ENCODE measurements at regions not wholly inside any gene's neighbourhood (a gene's known extent, or its start where the extent isn't known, plus 50 kb on each side); places are given as distances from the start of the nearest gene placed in this dataset.
A peak's percentile ranks its signal among the peaks of the same experiment; 100 is the strongest.

DNA sequence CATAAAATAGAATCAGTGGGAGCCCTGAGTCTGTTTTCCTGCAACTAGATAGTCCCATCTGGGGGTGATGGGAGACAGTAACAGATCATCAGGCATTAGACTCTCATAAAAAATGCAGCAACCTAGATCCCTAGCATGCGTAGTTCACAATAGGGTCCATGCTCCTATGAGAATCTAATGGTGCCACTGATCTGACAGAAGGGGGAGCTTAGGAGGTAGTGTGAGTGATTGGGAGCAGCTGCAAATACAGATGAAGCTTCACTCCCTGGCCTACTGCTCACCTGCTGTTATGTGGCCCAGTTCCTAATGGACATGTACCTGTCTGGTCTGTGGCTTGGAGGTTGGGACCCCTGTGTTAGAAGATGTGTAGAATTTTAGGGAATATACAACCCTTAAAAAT is 904.5 kb upstream of the EPHA7 start:
- H3K4me2 ChIP-seq, result no peak overlapping the region
- no peak for TF ChIP-seq Cebpa-rat (IDR thresholded peaks at IDR 0.05)
- no peaks in the 10 kb centered on the region for H4K20me1 ChIP-seq
- H3K4me3 ChIP-seq, result no peak overlapping the region
- no peak overlapping the region for H3K27ac ChIP-seq
- no peaks in the 10 kb centered on the region for H3K4me1 ChIP-seq
- no peaks in the 10 kb centered on the region for H3K27me3 ChIP-seq
- H3K9ac ChIP-seq, result no peak overlapping the region
- H3K9me3 ChIP-seq (replicated peaks in 1 of 11), result no peaks in the 10 kb centered on the region
- no peaks in the 10 kb centered on the region for H3K36me3 ChIP-seq

DNA sequence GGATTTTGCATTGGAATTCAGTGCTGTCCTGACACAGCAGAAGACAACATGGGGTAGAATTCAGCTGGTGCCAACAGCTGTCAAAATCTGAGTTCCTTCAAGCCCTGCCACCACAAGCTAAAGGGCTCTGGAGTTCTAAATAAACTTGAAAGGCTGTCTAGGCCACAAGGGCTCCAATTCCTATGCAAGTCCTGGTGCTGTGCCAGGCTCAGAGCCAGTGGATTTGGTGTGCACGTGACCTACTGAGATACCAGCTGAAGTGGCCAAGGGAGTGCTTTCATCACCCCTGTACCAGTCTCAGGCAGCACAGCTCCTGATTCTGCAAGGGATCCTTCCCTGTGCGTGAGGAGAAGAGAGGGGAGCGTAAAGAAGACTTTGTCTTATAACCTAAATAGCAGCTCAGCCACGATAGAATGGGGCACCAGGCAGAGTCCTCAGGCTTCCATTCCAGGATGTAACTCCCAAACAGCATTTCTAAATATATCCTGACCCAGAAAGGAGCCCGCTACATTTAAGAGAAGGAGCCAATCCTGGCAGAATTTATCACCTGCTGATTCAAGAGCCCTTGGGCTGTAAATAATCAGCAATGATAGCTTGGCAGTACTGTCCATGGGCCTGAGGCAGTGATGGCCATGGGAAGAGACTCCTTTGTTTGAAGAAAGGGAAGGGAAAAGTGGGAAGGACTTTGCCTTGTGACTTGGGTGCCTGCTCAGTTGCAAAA is 881.2 kb upstream of the EPHA7 start:
- Histone ChIP-seq H3K9ac (no peak overlapping the region), H3K4me2 (no peak overlapping the region), H3K9me3 (replicated peaks in 1 of 11) (no peaks in the 10 kb centered on the region), H3K36me3 (no peaks in the 10 kb centered on the region), H3K27ac (no peak overlapping the region), H3K4me3 (no peak overlapping the region), H4K20me1 (no peaks in the 10 kb centered on the region), H3K4me1 (no peaks in the 10 kb centered on the region), H3K27me3 (no peaks in the 10 kb centered on the region)
- no peak for TF ChIP-seq Cebpa-rat (IDR thresholded peaks at IDR 0.05)

DNA sequence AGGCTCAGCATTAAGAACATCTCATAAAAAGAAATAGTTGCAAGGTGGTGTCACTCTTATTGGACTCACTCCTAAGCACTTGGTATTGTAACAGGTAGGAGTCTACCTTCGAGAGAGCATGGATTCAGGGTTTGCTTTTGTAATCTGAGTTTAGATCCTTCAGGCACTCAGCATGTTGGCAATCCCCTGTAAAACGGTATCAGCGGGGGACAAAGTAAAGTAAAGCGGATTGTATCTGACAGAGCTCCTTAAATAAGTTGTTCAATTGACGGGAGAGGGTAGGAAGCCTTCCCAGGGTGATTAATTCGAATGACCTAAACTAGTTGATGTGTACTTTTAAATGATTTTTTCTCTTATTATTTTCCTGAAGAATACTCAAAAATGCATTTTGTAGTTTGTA is 869.8 kb upstream of the EPHA7 start:
- no peaks in the 10 kb centered on the region for H3K4me1 ChIP-seq
- H3K4me2 ChIP-seq, result no peak overlapping the region
- no peaks in the 10 kb centered on the region for H3K27me3 ChIP-seq
- TF ChIP-seq Cebpa-rat (IDR thresholded peaks at IDR 0.05), result no peak
- H3K27ac ChIP-seq, result no peak overlapping the region
- no peak overlapping the region for H3K9ac ChIP-seq
- H3K36me3 ChIP-seq, result no peaks in the 10 kb centered on the region
- H3K9me3 ChIP-seq (replicated peaks in 1 of 11), result no peaks in the 10 kb centered on the region
- H3K4me3 ChIP-seq, result no peak overlapping the region
- H4K20me1 ChIP-seq, result no peaks in the 10 kb centered on the region

DNA sequence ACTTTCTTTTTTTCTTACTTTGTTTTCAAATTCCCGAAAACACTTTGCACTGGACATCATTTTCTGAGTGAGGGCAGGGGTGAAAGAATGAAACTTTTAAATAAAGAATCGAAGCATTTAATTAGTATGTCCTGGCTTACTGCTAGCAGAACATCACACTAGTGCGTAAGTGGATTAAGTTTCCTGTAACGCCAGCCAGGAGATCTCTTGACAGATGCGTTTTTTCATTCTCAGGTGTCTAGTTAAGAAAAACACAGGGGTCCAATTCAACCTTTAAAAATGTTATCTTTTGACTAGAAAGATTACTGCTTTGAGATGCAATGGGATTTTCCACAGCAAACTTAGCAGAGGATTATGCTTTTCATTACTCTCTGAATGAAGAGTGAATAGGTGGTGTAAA is 858.8 kb upstream of the EPHA7 start:
- H4K20me1 ChIP-seq, result no peaks in the 10 kb centered on the region
- H3K9ac ChIP-seq, result no peak overlapping the region
- no peak overlapping the region for H3K27ac ChIP-seq
- no peaks in the 10 kb centered on the region for H3K4me1 ChIP-seq
- no peak for TF ChIP-seq Cebpa-rat (IDR thresholded peaks at IDR 0.05)
- no peaks in the 10 kb centered on the region for H3K27me3 ChIP-seq
- no peaks in the 10 kb centered on the region for H3K36me3 ChIP-seq
- no peaks in the 10 kb centered on the region for H3K9me3 ChIP-seq (replicated peaks in 1 of 11)
- H3K4me2 ChIP-seq, result no peak overlapping the region
- H3K4me3 ChIP-seq, result no peak overlapping the region

DNA sequence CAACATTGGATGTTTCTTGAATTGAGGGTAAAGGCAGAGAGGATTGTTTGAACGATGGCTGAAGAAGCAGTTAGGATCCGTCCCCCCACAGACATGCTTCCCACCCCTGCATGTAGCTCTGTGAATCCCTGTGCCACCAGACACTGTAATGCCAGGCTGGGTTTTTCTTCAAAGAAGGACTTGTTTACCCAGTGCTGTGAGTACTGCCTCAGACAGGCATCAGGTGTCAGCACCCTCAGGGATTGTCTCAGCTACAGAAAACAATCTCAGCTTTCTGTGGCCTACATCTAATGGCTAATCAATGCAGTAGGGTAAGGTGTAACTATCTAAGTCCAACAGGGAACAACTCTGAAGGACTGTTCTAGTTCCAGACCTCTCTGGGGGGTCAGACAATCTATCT is 853.0 kb upstream of the EPHA7 start:
- no peak for TF ChIP-seq Cebpa-rat (IDR thresholded peaks at IDR 0.05)
- Histone ChIP-seq H4K20me1 (no peaks in the 10 kb centered on the region), H3K4me3 (no peak overlapping the region), H3K4me1 (0 out of 20 replicates have a peak, but pooled peaks cover 0 to 5% (median 0%) of the 10 kb centered on the region in 10 experiments), H3K9me3 (replicated peaks in 1 of 11) (no peaks in the 10 kb centered on the region), H3K27me3 (no peaks in the 10 kb centered on the region), H3K9ac (no peak overlapping the region), H3K36me3 (no peaks in the 10 kb centered on the region), H3K27ac (no peak overlapping the region), H3K4me2 (no peak overlapping the region)

DNA sequence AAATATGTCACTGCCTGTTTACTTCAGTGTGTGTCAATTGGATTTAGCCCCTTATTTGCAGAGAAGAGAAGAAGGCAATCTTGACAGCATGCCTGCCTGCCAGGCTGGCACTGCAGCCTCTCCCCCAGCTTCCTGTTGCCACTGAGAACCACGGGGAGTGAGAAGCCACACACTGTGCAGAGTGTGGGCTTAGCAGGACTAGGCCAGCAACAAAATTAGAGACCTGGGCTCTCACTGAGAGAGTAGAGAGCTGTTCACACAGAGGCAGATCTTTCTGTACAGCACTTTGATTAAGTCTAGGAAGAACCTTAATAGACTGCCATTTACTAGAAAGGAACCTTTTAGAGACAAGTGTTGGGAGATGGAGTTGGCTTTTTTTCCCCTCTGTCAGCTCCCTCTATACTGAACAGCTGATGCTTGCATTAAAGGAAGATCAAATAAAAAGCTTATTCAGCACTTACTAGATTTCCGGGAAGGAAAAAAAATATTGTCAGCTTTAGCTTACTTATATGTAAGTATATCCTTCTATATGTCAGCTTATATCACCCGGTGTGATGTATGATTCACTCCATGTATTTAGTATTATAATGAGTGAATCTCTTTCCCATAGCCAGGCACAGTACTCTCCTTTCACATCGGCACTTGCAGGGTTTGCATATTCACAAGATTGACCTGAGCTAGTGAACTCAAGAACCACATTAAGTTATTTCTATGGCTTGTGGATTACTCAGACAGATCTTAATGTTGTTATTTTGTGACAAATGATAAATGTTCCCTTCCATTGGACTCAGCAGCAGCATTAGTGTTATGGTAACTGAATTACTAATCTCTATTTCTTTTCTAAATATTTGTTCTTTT is 851.0 kb upstream of the EPHA7 start:
- H3K36me3 ChIP-seq, result no peaks in the 10 kb centered on the region
- 0 out of 20 replicates have a peak, but pooled peaks cover 0 to 5% (median 0%) of the 10 kb centered on the region in 10 experiments for H3K4me1 ChIP-seq
- no peak overlapping the region for H3K27ac ChIP-seq
- TF ChIP-seq Cebpa-rat (IDR thresholded peaks at IDR 0.05), result no peak
- H3K9me3 ChIP-seq (replicated peaks in 1 of 11), result peaks cover 0 to 7% (median 0%) of the 10 kb centered on the region in 11 experiments; a peak in 5 of 22 replicates
- H3K27me3 ChIP-seq, result no peaks in the 10 kb centered on the region
- peak overlapping the region in 2 of 11 experiments; percentile 0 to 8; a peak in 2 of 22 replicates for H3K4me2 ChIP-seq
- H3K4me3 ChIP-seq, result no peak overlapping the region
- H3K9ac ChIP-seq, result no peak overlapping the region
- no peaks in the 10 kb centered on the region for H4K20me1 ChIP-seq

DNA sequence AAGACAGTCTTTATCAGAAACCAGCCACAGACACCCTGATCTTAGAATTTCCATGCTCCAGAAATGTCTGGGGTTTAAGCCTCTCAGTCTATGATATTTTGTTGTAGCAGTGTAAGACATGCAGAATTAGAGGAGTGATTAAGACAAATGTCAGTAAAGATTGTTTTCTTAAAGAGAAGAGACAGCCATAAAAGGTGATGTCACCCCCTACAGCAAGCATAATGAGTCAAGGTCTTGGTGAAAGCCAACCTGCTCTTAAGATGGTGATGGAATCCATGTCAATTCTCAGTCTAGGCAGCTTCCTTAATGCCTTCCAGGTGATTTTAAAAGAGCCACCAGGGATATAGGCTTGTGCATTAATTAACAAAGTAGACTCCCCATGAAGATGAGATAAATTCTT is 849.9 kb upstream of the EPHA7 start:
- no peak for TF ChIP-seq Cebpa-rat (IDR thresholded peaks at IDR 0.05)
- Histone ChIP-seq H4K20me1 (no peaks in the 10 kb centered on the region), H3K36me3 (no peaks in the 10 kb centered on the region), H3K27me3 (no peaks in the 10 kb centered on the region), H3K9ac (no peak overlapping the region), H3K27ac (no peak overlapping the region), H3K4me3 (no peak overlapping the region), H3K4me1 (0 out of 20 replicates have a peak, but pooled peaks cover 0 to 5% (median 0%) of the 10 kb centered on the region in 10 experiments), H3K9me3 (replicated peaks in 1 of 11) (peaks cover 0 to 11% (median 4%) of the 10 kb centered on the region in 11 experiments; a peak in 6 of 22 replicates), H3K4me2 (no peak overlapping the region)

DNA sequence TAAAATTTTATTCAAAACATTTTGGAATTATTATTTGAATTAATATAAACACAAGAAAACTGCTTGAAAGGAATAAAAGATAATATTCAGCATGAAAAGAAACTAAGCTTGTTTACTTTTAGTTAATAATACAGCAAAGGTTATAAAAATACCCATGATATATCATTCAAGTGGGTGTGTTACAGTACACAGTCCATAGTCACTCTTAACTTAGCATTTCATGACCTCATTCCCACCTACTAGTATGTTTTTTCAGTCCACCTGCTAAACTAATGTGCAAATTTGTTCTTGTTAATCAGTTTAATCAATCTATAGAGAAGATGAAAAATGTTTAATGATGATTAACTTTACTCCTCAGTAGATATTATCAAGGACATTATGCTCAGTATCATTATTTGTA is 841.4 kb upstream of the EPHA7 start:
- no peaks in the 10 kb centered on the region for H3K36me3 ChIP-seq
- H3K27ac ChIP-seq, result no peak overlapping the region
- peaks cover 0 to 10% (median 2%) of the 10 kb centered on the region in 11 experiments; a peak in 6 of 22 replicates for H3K9me3 ChIP-seq (replicated peaks in 1 of 11)
- no peak overlapping the region for H3K4me3 ChIP-seq
- TF ChIP-seq Cebpa-rat (IDR thresholded peaks at IDR 0.05), result no peak
- H4K20me1 ChIP-seq, result no peaks in the 10 kb centered on the region
- no peaks in the 10 kb centered on the region for H3K4me1 ChIP-seq
- no peak overlapping the region for H3K4me2 ChIP-seq
- H3K27me3 ChIP-seq, result no peaks in the 10 kb centered on the region
- no peak overlapping the region for H3K9ac ChIP-seq

DNA sequence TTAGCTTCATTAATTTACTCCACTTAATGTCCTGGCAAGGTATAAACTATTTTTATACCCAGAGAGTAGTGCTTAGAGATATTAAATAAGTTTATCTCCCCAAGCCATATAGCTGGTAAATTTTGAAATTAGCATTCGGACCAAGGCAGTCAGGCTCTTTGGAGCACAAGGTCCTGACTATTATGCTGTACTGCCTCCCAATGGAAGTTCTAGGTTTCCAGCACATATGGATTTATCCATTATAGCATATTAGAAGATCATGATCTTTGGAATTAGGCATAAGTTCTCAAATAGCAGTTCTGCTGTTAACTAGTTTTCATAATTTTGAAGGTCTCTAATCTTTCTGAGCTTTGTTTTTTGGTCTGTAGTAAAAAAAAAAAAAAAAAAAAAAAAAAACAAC is 835.3 kb upstream of the EPHA7 start:
- H3K27me3 ChIP-seq, result no peaks in the 10 kb centered on the region
- H3K4me1 ChIP-seq, result no peaks in the 10 kb centered on the region
- no peak overlapping the region for H3K27ac ChIP-seq
- no peak overlapping the region for H3K4me2 ChIP-seq
- no peak overlapping the region for H3K9ac ChIP-seq
- TF ChIP-seq Cebpa-rat (IDR thresholded peaks at IDR 0.05), result no peak
- H4K20me1 ChIP-seq, result no peaks in the 10 kb centered on the region
- no peak overlapping the region for H3K4me3 ChIP-seq
- no peaks in the 10 kb centered on the region for H3K9me3 ChIP-seq (replicated peaks in 1 of 11)
- no peaks in the 10 kb centered on the region for H3K36me3 ChIP-seq
